Parathyroid adenoma (tissue), 2 donors: ENCODE measurements at regions not wholly inside any gene's neighbourhood (a gene's known extent, or its start where the extent isn't known, plus 50 kb on each side); places are given as distances from the start of the nearest gene placed in this dataset.
"Not testable (repeated sequence)": the region's sequence is repeated elsewhere in the genome, so short reads cannot be mapped to it uniquely, and the experiment has no call there.

Experiments
- H2AFZ ChIP-seq: fragments of 300-600 bp; sonication (generic); one replicate; pipeline ENCODE4 v1.7.0; 2017; ENCODE audit warnings: antibody characterized with exemption, mild to moderate bottlenecking
- H3K27ac ChIP-seq: fragments of 300-600 bp; sonication (generic); one replicate; pipeline ENCODE4 v1.7.0; 2017
- H3K27me3 ChIP-seq: fragments of 300-600 bp; sonication (generic); one replicate; pipeline ENCODE4 v1.7.0; 2017; ENCODE audit warnings: low read length; ENCODE audit not compliant: control insufficient read depth, insufficient read depth
- H3K36me3 ChIP-seq: fragments of 300-600 bp; sonication (generic); one replicate; pipeline ENCODE4 v1.7.0; 2017; ENCODE audit warnings: low read length; ENCODE audit not compliant: control insufficient read depth, insufficient read depth
- H3K4me1 ChIP-seq: fragments of 300-600 bp; sonication (generic); one replicate; pipeline ENCODE4 v1.7.0; 2017; ENCODE audit warnings: control low read depth
- H3K4me2 ChIP-seq: fragments of 300-600 bp; sonication (generic); one replicate; pipeline ENCODE4 v1.7.0; 2017; ENCODE audit warnings: low read length
- H3K4me3 ChIP-seq: fragments of 300-600 bp; sonication (generic); one replicate; pipeline ENCODE4 v1.7.0; 2017; ENCODE audit warnings: low read depth, low read length
- H3K79me2 ChIP-seq: fragments of 300-600 bp; sonication (generic); one replicate; pipeline ENCODE4 v1.7.0; 2017; ENCODE audit warnings: control low read depth
- H3K9ac ChIP-seq: fragments of 300-600 bp; sonication (generic); one replicate; pipeline ENCODE4 v1.7.0; 2017; ENCODE audit warnings: mild to moderate bottlenecking
- H3K9me3 ChIP-seq: fragments of 300-600 bp; sonication (generic); one replicate; pipeline ENCODE4 v1.7.0; 2017; ENCODE audit warnings: low read length; ENCODE audit not compliant: control insufficient read depth
- TF ChIP-seq, protein P1 (sequence below): fragments of 300-600 bp; sonication (generic); IDR thresholded peaks from one replicate; pipeline ENCODE4 v1.7.0; 2017; ENCODE audit warnings: antibody characterized with exemption, mild to moderate bottlenecking
- donor health status: primary hyperparathyroidism.

DNA sequence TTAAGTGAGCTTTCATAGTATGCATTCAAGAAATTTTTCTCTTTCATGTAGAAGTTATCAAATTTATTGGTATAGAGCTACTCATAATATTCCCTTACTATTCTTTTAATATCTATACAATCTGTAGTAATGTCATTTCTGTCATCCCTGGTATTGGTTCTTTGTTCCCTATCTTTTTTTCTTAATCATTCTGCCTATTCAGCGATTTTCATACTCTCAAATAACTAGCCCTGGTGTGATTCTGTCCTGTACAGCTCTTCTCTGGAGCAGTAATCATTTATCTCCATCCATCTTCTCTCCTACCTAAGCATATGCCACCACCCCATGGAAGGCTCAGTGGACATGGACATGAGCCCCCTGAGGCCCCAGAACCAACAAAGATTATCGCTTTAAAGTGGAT, 213.2 kb upstream of the NEBL start:
- Histone ChIP-seq H3K79me2 (peaks cover 10% of the 10 kb centered on the region), H3K27ac (no peak overlapping the region), H3K36me3 (no peaks in the 10 kb centered on the region), H3K27me3 (no peaks in the 10 kb centered on the region), H2AFZ (no peak overlapping the region), H3K9me3 (no peaks in the 10 kb centered on the region), H3K4me2 (no peak overlapping the region), H3K4me1 (no peaks in the 10 kb centered on the region), H3K9ac (no peak overlapping the region), H3K4me3 (no peak overlapping the region)
- TF ChIP-seq, protein P1, sequence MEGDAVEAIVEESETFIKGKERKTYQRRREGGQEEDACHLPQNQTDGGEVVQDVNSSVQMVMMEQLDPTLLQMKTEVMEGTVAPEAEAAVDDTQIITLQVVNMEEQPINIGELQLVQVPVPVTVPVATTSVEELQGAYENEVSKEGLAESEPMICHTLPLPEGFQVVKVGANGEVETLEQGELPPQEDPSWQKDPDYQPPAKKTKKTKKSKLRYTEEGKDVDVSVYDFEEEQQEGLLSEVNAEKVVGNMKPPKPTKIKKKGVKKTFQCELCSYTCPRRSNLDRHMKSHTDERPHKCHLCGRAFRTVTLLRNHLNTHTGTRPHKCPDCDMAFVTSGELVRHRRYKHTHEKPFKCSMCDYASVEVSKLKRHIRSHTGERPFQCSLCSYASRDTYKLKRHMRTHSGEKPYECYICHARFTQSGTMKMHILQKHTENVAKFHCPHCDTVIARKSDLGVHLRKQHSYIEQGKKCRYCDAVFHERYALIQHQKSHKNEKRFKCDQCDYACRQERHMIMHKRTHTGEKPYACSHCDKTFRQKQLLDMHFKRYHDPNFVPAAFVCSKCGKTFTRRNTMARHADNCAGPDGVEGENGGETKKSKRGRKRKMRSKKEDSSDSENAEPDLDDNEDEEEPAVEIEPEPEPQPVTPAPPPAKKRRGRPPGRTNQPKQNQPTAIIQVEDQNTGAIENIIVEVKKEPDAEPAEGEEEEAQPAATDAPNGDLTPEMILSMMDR: no peak

DNA sequence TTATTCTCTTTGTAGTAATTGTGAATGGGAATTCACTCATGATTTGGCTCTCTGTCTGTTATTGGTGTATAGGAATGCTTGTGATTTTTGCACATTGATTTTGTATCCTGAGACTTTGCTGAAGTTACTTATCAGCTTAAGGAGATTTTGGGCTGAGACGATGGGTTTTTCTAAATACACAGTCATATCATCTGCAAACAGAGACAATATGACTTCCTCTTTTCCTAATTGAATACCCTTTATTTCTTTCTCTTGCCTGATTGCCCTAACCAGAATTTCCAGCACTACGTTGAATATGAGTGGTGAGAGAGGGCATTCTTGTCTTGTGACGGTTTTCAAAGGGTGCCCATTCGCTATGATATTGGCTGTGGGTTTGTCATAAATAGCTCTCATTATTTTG, 209.8 kb upstream of the NEBL start:
- H2AFZ ChIP-seq, H3K4me1 ChIP-seq, H3K9ac ChIP-seq, H3K27me3 ChIP-seq, H3K4me2 ChIP-seq, H3K79me2 ChIP-seq, H3K4me3 ChIP-seq, H3K9me3 ChIP-seq, H3K27ac ChIP-seq, H3K36me3 ChIP-seq: not testable (repeated sequence)

DNA sequence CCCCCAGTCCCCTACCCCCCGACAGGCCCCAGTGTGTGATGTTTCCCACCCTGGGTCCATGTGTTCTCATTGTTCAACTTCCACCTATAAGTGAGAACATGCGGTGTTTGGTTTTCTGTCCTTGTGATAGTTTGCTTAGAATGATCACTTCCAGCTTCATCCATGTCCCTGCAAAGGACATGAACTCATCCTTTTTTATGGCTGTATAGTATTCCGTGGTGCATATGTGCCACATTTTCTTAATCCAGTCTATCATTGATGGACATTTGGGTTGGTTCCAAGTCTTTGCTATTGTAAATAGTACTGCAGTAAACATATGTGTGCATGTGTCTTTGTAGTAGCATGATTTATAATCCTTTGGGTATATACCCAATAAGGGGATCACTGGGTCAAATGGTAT, 208.2 kb upstream of the NEBL start:
- not testable (repeated sequence) for H3K9me3 ChIP-seq, H3K9ac ChIP-seq, H2AFZ ChIP-seq, H3K27ac ChIP-seq, H3K4me1 ChIP-seq, H3K4me3 ChIP-seq, H3K36me3 ChIP-seq, H3K27me3 ChIP-seq, H3K4me2 ChIP-seq, H3K79me2 ChIP-seq

DNA sequence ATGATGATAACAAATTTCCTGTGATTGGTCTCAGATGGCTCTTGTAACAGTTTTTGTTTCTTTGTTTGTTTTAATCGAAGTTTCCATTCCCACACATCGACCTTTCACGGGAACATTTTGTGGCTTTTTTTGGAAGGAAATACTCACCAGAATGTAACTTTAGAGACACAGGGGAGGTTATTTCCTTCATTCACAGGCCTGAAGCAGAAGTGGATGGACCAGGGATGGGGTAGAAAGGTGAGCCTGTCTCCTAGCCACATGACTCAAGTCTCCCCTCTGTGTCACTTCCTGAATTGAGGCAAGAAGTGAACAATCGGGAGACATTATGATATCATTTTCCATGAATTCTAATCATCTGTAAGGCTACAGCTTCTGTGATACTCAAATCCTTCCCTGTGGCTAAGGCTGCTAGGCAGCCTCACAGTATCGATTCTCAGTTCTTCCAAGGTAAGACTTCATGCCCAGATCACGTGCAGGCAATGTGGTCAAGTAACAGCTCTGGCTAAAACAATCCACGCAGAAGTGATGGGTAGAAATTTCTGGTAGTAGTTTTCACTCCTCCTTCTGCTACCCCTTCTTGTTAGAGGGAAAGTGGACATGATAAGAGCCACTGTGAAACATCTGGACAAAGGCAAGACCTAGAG, 203.9 kb upstream of the NEBL start:
- TF ChIP-seq, protein P1: no peak
- no peaks in the 10 kb centered on the region for H3K36me3 ChIP-seq
- H3K27me3 ChIP-seq: no peaks in the 10 kb centered on the region
- no peaks in the 10 kb centered on the region for H3K79me2 ChIP-seq
- H2AFZ ChIP-seq: no peak overlapping the region
- peaks cover 3% of the 10 kb centered on the region for H3K4me1 ChIP-seq
- no peak overlapping the region for H3K9ac ChIP-seq
- no peaks in the 10 kb centered on the region for H3K9me3 ChIP-seq
- no peak overlapping the region for H3K4me2 ChIP-seq
- no peak overlapping the region for H3K27ac ChIP-seq
- no peak overlapping the region for H3K4me3 ChIP-seq

DNA sequence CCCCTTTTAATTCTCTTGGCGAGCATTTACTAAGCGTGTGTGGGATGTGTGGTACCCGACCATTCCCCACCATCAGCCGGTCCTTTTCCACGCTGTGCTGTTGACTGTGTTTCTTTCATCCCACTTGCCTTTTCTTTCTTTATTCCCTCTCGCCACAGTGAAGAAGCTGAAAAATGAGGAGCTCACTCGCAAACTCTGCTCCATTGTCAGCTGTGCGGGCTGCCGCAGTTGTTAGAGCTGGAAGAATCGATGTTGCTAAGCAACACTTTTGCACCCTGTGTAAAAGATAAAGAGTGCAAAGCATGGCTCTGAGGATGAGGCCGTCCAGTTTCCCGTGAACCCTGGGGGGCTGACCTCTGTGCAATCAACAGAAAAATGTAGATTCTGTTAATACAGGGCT, 203.1 kb upstream of the NEBL start:
- H3K4me2 ChIP-seq: no peak overlapping the region
- H3K27ac ChIP-seq: no peak overlapping the region
- H3K4me3 ChIP-seq: no peak overlapping the region
- H3K36me3 ChIP-seq: no peaks in the 10 kb centered on the region
- no peak overlapping the region for H3K9ac ChIP-seq
- H3K4me1 ChIP-seq: peaks cover 3% of the 10 kb centered on the region
- no peaks in the 10 kb centered on the region for H3K27me3 ChIP-seq
- H3K79me2 ChIP-seq: no peaks in the 10 kb centered on the region
- TF ChIP-seq, protein P1: no peak
- H3K9me3 ChIP-seq: no peaks in the 10 kb centered on the region
- no peak overlapping the region for H2AFZ ChIP-seq
